NCI-H1694 (cell line): ENCODE measurements at regions not wholly inside any gene's neighbourhood (a gene's known extent, or its start where the extent isn't known, plus 50 kb on each side); places are given as distances from the start of the nearest gene placed in this dataset.

Experiments
- DNase-seq: peaks from one replicate; lab custom pipeline; 2025; lab: John Stamatoyannopoulos, UW

- DNase-seq = no peak
Observed at GRCh38 chr9:7238247-7238637, 480.5 kb downstream of the KDM4C start.

DNA sequence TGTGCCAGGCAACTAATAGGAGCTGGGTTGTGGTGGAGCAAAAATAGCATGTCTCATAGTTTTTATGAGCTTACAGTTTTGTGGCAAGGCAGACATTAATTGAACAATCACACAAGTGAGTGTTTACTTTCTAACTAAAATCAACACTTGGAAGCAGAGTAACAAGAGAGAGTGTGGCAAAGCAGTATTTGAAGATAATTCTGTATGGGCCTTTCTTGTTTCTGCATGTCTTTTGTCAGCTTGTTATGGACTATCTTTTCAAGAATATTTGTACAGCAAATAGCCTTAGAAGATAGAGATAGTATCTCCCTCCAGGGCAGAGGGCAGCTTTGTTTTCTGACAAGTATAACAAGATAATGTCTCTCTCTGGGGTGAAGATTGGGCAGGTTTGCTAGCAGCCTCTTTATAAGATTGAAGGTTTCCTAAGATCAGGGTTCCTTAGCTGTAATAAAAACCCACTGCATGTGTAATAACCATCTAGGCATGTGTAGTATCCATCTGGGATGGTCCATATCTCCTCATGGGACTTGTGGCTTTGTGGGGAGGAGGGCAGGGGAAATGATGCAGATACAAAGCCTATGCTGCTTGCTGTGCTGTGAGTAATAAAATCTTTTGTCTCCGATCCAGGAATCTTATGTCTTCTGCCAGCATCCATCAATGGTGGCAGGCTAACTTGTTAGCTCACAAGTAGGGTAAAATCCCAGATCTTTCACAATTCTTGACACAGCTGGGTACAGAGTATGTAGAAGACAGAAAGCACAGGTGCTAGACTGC, 479.9 kb downstream of the KDM4C start:
- DNase-seq = no peak

- DNase-seq = no peak
Observed at GRCh38 chr9:7236186-7236585, 478.4 kb downstream of the KDM4C start.

GRCh38 chr9:7234144-7234543, 476.4 kb downstream of the KDM4C start:
- no peak for DNase-seq

GRCh38 chr9:7229571-7229970, 471.8 kb downstream of the KDM4C start:
- DNase-seq = no peak

GRCh38 chr9:7228726-7229125, 471.0 kb downstream of the KDM4C start:
- no peak for DNase-seq

- DNase-seq = no peak
Observed at GRCh38 chr9:7227951-7228350, 470.2 kb downstream of the KDM4C start.

DNA sequence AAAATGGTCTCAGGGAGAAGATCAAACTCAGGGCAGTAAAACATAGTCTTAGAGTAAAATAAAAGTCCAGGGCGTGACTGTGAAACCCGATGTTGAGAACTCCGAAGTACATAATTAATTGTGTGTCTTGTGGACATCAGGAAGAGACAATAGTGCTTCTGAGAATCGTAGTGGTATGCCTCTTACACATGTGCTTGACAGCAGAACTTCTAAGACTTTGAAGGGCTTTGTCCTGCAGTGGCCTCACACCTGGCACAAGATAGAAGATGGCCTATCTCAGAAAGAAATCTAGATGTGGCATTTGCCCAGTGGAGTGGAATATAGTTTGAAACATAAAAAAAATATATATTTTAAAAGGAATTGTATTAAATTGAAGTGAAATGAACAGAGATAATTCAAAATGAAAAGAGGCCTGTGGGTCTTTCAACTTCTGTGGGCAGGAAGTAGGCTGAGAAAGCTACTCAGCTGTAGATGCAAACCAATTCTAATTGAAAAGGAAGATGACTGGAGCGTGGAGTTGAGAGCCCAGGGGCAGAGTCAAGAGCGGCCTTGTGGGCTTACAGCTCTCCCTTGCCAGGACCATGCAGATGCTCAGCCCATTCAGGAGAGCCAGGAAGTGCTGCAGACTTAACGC, 468.4 kb downstream of the KDM4C start:
- no peak for DNase-seq
